Endodermal cell (in vitro differentiated cells): ENCODE measurements at regions not wholly inside any gene's neighbourhood (a gene's known extent, or its start where the extent isn't known, plus 50 kb on each side); places are given as distances from the start of the nearest gene placed in this dataset.

ENCODE experiments used
- DNase-seq: peaks from one replicate; pipeline ENCODE4 v3.0.0-alpha.2; 2017
- H3K27ac ChIP-seq: 2 replicates; pipeline ENCODE4 v1.5.1; 2013; ENCODE audit warnings: mild to moderate bottlenecking, low read depth, low read length, moderate library complexity
- H3K27me3 ChIP-seq: 2 replicates; pipeline ENCODE4 v1.6.1; 2013; ENCODE audit warnings: mild to moderate bottlenecking, low read length, moderate library complexity; ENCODE audit not compliant: insufficient read depth, control insufficient read depth, poor library complexity, severe bottlenecking
- H3K36me3 ChIP-seq: 2 replicates; pipeline ENCODE4 v1.7.0; 2013; ENCODE audit warnings: mild to moderate bottlenecking, low read length, moderate library complexity; ENCODE audit not compliant: control insufficient read depth, insufficient read depth
- H3K4me1 ChIP-seq: one replicate; pipeline ENCODE4 v1.7.0; 2013; ENCODE audit warnings: low read length; ENCODE audit not compliant: control insufficient read depth, insufficient read depth
- H3K4me3 ChIP-seq: 2 replicates; pipeline ENCODE4 v1.5.1; 2013; ENCODE audit warnings: mild to moderate bottlenecking, low read length, moderate library complexity
- H3K9ac ChIP-seq: 2 replicates; pipeline ENCODE4 v1.6.1; 2013; ENCODE audit warnings: mild to moderate bottlenecking, low read length, moderate library complexity; ENCODE audit not compliant: poor library complexity, severe bottlenecking; ENCODE audit errors: extremely low read depth
- H3K9me3 ChIP-seq: 2 replicates; pipeline ENCODE4 v1.6.1; 2013; ENCODE audit warnings: mild to moderate bottlenecking, low read length, moderate library complexity; ENCODE audit not compliant: control insufficient read depth
- H3K27ac Mint-ChIP-seq: 2 replicates; pipeline ENCODE4 v1.8.0; 2020; ENCODE audit warnings: mixed read lengths
- H3K27me3 Mint-ChIP-seq: 2 replicates; pipeline ENCODE4 v1.8.0; 2021; ENCODE audit warnings: mild to moderate bottlenecking, mixed read lengths; ENCODE audit not compliant: insufficient read depth
- H3K36me3 Mint-ChIP-seq: 2 replicates; pipeline ENCODE4 v1.8.0; 2020; ENCODE audit warnings: low read depth, mixed read lengths
- H3K4me1 Mint-ChIP-seq: 2 replicates; pipeline ENCODE4 v1.8.0; 2020; ENCODE audit warnings: mixed read lengths
- H3K4me3 Mint-ChIP-seq: 2 replicates; pipeline ENCODE4 v1.8.0; 2020; ENCODE audit warnings: mild to moderate bottlenecking, moderate library complexity, mixed read lengths
- H3K9me3 Mint-ChIP-seq: 2 replicates; pipeline ENCODE4 v1.8.0; 2020; ENCODE audit warnings: mild to moderate bottlenecking, mixed read lengths
- WGBS, 2 experiments: methylation state at CpG; one replicate each; pipeline versions ENCODE4 v1.1.5 to v1.1.7; 2013; ENCODE audit warnings: missing lambda C conversion rate in 2 of 2, mixed read lengths in 1 of 2; ENCODE audit not compliant: insufficient coverage in 1 of 2, insufficient read length in 1 of 2; 5-methylcytosine and 5-hydroxymethylcytosine counted together
- TF ChIP-seq, protein P1 (sequence below): fragments of 200-600 bp; sonication (generic); conservative IDR thresholded peaks from 2 replicates; pipeline ENCODE4 v1.5.0; 2021; ENCODE audit warnings: antibody characterized with exemption, mild to moderate bottlenecking

- Histone ChIP-seq H3K27ac (no peak overlapping the region), H3K9ac (no peak overlapping the region), H3K36me3 (no peaks in the 10 kb centered on the region), H3K27me3 (peaks cover 6% of the 10 kb centered on the region), H3K9me3 (peaks cover 5% of the 10 kb centered on the region), H3K4me3 (no peak overlapping the region), H3K4me1 (no peaks in the 10 kb centered on the region)
- H3K4me1 Mint-ChIP-seq, result no peaks in the 10 kb centered on the region
- 90% methylated on average over 1 of the region's 1 CpG; no CpG with 5 or more reads in 1 of the 2 experiments for WGBS, 2 experiments
- no peak overlapping the region for H3K27ac Mint-ChIP-seq
- H3K36me3 Mint-ChIP-seq, result no peaks in the 10 kb centered on the region
- peaks cover 13% of the 10 kb centered on the region for H3K9me3 Mint-ChIP-seq
- no peak overlapping the region for H3K4me3 Mint-ChIP-seq
- H3K27me3 Mint-ChIP-seq, result peaks cover 9% of the 10 kb centered on the region
- no peak for DNase-seq
- TF ChIP-seq, protein P1, sequence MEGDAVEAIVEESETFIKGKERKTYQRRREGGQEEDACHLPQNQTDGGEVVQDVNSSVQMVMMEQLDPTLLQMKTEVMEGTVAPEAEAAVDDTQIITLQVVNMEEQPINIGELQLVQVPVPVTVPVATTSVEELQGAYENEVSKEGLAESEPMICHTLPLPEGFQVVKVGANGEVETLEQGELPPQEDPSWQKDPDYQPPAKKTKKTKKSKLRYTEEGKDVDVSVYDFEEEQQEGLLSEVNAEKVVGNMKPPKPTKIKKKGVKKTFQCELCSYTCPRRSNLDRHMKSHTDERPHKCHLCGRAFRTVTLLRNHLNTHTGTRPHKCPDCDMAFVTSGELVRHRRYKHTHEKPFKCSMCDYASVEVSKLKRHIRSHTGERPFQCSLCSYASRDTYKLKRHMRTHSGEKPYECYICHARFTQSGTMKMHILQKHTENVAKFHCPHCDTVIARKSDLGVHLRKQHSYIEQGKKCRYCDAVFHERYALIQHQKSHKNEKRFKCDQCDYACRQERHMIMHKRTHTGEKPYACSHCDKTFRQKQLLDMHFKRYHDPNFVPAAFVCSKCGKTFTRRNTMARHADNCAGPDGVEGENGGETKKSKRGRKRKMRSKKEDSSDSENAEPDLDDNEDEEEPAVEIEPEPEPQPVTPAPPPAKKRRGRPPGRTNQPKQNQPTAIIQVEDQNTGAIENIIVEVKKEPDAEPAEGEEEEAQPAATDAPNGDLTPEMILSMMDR, result no peak
Measured at GRCh38 chr2:23114299-23114698, 270.7 kb upstream of the KLHL29 start.

- Histone ChIP-seq H3K27me3 (peaks cover 2% of the 10 kb centered on the region), H3K9ac (no peak overlapping the region), H3K4me3 (no peak overlapping the region), H3K36me3 (no peaks in the 10 kb centered on the region), H3K27ac (no peak overlapping the region), H3K9me3 (no peaks in the 10 kb centered on the region), H3K4me1 (no peaks in the 10 kb centered on the region)
- TF ChIP-seq, protein P1, result no peak
- Mint-ChIP-seq H3K9me3 (no peaks in the 10 kb centered on the region), H3K36me3 (no peaks in the 10 kb centered on the region), H3K4me3 (no peak overlapping the region), H3K4me1 (no peaks in the 10 kb centered on the region), H3K27me3 (peaks cover 13% of the 10 kb centered on the region), H3K27ac (no peak overlapping the region)
- WGBS, 2 experiments, result 92 to 98% methylated on average over 7 to 9 of the region's 9 CpGs
- no peak for DNase-seq
Measured at GRCh38 chr2:23118313-23118712, 266.7 kb upstream of the KLHL29 start.

- H3K36me3 Mint-ChIP-seq, result no peaks in the 10 kb centered on the region
- H3K4me3 Mint-ChIP-seq, result no peak overlapping the region
- Histone ChIP-seq H3K36me3 (no peaks in the 10 kb centered on the region), H3K9me3 (no peaks in the 10 kb centered on the region), H3K4me3 (no peak overlapping the region), H3K27ac (no peak overlapping the region), H3K27me3 (no peaks in the 10 kb centered on the region), H3K4me1 (no peaks in the 10 kb centered on the region), H3K9ac (no peak overlapping the region)
- DNase-seq, result no peak
- H3K27ac Mint-ChIP-seq, result no peak overlapping the region
- H3K27me3 Mint-ChIP-seq, result peaks cover 13% of the 10 kb centered on the region
- no peaks in the 10 kb centered on the region for H3K4me1 Mint-ChIP-seq
- no peaks in the 10 kb centered on the region for H3K9me3 Mint-ChIP-seq
- WGBS, 2 experiments, result 95 to 96% methylated on average over 8 to 11 of the region's 11 CpGs
- TF ChIP-seq, protein P1, result no peak
Measured at GRCh38 chr2:23118894-23119293, 266.1 kb upstream of the KLHL29 start.
